OCI-LY7 (cell line): ENCODE measurements at regions not wholly inside any gene's neighbourhood (a gene's known extent, or its start where the extent isn't known, plus 50 kb on each side); places are given as distances from the start of the nearest gene placed in this dataset.

Experiments used
- EZH2phosphoT487 ChIP-seq: fragments of 200-600 bp; sonication (generic); IDR thresholded peaks from 2 replicates; pipeline ENCODE4 v1.6.1; 2018; ENCODE audit warnings: low read depth, borderline replicate concordance, mild to moderate bottlenecking, mixed run types, antibody characterized with exemption, low read length, moderate library complexity, mixed read lengths
- TF ChIP-seq, protein P1 (sequence below): fragments of 200-600 bp; sonication (generic); conservative IDR thresholded peaks from 2 replicates; pipeline ENCODE4 v1.5.1; 2014; ENCODE audit warnings: mild to moderate bottlenecking, antibody characterized with exemption, low read length, moderate library complexity, mixed read lengths

DNA sequence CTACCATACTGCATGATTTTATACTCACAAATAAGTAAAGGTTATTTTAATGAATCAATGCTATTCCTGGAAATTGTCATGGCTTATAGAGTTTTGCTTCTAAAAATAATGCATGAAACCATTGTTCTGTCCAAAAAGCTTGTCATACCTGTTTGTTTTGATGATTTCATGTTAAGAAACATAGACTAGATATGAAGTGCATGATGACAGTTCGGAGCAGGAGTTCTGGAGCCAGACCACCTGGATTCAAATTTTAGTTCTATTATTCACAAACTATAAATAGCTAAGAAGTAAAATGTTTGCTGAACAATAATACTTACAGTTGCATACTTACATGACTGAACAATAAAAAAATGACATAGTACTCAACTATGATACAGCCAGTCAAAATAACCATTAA, 107.0 kb upstream of the AKR1E2 start:
- TF ChIP-seq EZH2phosphoT487 = no peak
- TF ChIP-seq, protein P1, sequence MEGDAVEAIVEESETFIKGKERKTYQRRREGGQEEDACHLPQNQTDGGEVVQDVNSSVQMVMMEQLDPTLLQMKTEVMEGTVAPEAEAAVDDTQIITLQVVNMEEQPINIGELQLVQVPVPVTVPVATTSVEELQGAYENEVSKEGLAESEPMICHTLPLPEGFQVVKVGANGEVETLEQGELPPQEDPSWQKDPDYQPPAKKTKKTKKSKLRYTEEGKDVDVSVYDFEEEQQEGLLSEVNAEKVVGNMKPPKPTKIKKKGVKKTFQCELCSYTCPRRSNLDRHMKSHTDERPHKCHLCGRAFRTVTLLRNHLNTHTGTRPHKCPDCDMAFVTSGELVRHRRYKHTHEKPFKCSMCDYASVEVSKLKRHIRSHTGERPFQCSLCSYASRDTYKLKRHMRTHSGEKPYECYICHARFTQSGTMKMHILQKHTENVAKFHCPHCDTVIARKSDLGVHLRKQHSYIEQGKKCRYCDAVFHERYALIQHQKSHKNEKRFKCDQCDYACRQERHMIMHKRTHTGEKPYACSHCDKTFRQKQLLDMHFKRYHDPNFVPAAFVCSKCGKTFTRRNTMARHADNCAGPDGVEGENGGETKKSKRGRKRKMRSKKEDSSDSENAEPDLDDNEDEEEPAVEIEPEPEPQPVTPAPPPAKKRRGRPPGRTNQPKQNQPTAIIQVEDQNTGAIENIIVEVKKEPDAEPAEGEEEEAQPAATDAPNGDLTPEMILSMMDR = no peak
